ENCODE measurements at regions not wholly inside any gene's neighbourhood (a gene's known extent, or its start where the extent isn't known, plus 50 kb on each side); places are given as distances from the start of the nearest gene placed in this dataset.

DNA sequence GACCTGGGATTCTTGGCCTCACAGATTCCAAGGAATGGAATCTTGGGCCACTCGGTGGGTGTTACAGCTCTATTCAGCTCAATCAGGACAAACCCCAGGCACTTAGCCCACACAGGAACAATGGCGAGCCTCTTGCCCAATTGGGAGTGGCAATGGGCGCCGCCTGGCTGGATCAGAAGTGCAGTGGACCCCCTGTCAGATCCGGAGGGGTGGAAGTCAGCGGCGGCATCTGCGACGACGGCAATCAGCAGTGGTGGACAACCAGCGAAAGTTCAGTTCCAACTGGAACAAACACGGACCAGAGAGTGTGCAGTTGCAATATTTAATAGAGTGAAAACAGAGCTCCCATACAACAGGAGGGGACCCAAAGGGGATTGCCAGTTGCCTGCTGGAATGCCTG lies 378.3 kb downstream of the CDH9 start:
- TF ChIP-seq, protein P1, sequence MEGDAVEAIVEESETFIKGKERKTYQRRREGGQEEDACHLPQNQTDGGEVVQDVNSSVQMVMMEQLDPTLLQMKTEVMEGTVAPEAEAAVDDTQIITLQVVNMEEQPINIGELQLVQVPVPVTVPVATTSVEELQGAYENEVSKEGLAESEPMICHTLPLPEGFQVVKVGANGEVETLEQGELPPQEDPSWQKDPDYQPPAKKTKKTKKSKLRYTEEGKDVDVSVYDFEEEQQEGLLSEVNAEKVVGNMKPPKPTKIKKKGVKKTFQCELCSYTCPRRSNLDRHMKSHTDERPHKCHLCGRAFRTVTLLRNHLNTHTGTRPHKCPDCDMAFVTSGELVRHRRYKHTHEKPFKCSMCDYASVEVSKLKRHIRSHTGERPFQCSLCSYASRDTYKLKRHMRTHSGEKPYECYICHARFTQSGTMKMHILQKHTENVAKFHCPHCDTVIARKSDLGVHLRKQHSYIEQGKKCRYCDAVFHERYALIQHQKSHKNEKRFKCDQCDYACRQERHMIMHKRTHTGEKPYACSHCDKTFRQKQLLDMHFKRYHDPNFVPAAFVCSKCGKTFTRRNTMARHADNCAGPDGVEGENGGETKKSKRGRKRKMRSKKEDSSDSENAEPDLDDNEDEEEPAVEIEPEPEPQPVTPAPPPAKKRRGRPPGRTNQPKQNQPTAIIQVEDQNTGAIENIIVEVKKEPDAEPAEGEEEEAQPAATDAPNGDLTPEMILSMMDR (IDR thresholded peaks at IDR 0.05): no peak
- TF ChIP-seq, protein P2, sequence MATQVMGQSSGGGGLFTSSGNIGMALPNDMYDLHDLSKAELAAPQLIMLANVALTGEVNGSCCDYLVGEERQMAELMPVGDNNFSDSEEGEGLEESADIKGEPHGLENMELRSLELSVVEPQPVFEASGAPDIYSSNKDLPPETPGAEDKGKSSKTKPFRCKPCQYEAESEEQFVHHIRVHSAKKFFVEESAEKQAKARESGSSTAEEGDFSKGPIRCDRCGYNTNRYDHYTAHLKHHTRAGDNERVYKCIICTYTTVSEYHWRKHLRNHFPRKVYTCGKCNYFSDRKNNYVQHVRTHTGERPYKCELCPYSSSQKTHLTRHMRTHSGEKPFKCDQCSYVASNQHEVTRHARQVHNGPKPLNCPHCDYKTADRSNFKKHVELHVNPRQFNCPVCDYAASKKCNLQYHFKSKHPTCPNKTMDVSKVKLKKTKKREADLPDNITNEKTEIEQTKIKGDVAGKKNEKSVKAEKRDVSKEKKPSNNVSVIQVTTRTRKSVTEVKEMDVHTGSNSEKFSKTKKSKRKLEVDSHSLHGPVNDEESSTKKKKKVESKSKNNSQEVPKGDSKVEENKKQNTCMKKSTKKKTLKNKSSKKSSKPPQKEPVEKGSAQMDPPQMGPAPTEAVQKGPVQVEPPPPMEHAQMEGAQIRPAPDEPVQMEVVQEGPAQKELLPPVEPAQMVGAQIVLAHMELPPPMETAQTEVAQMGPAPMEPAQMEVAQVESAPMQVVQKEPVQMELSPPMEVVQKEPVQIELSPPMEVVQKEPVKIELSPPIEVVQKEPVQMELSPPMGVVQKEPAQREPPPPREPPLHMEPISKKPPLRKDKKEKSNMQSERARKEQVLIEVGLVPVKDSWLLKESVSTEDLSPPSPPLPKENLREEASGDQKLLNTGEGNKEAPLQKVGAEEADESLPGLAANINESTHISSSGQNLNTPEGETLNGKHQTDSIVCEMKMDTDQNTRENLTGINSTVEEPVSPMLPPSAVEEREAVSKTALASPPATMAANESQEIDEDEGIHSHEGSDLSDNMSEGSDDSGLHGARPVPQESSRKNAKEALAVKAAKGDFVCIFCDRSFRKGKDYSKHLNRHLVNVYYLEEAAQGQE (IDR thresholded peaks at IDR 0.05; ENCODE audit: insufficient read depth in 1 of 2, low read depth in 2 of 2, low read length in 1 of 2): no peak
